CD4-positive, alpha-beta T cell treated with Interferon alpha-2 for 1 hour (primary cell): ENCODE measurements at regions not wholly inside any gene's neighbourhood (a gene's known extent, or its start where the extent isn't known, plus 50 kb on each side); places are given as distances from the start of the nearest gene placed in this dataset.

Experiments
- DNase-seq, 2 donors: peaks; one replicate each; pipeline ENCODE4 v3.0.0-alpha.2; 2020 to 2022

GRCh38 chr5:159765135-159765433, 151.2 kb upstream of the ADRA1B start:
- DNase-seq: no peak

DNA sequence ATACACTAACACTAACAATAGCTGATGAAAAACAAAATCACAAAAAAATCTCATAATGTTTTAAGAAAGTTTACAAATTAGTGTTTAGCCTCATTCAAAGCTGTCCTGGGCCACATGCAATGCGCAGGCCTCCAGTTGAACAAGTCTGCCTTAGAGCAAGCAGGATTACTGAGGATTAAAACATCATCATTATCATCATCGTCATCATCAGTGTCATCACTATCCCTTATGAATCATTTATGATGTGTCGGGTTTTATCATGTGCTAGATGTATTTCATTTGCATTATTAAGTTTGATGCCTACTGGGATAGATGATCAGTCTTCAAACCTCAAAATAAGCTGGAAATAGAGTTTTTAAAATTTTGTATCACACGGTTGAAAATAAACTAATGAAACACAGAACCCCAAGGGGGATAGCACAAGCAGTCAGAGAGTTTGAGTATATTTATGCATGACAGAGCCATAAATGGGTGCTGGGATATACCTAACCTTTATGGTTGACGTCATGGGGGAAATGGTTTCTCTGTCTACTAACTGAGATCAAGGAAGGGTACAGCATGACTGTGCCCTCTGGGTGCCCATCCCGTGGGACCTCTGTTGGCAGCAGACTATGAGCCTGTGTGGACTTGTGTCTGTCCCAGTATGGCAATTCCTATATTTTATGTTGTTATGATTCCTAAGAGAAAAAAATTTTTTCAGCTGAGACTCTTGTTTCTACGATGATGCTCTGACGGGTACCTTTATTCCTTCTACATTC, 150.3 kb upstream of the ADRA1B start:
- DNase-seq: no peak

DNA sequence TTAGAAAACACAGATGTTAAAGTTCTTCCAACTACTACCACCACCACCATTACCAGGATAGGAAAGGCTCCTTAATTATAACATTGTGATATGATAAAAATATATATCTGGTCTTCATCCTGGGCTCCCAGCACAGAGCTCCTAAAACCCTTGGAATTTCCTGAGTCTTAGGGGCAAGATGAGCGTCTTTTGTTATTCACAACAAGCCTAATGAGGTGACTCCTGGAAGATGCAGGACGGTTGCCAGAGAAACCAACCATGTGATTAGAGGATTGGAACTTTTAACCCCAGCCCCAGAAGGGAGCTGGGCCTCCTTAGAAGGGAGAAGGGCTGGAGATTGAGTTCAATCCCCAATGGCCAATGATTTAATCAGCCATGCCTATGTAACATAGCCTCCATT, 148.0 kb upstream of the ADRA1B start:
- DNase-seq: no peak

GRCh38 chr5:159772698-159773061, 143.6 kb upstream of the ADRA1B start:
- no peak for DNase-seq

DNA sequence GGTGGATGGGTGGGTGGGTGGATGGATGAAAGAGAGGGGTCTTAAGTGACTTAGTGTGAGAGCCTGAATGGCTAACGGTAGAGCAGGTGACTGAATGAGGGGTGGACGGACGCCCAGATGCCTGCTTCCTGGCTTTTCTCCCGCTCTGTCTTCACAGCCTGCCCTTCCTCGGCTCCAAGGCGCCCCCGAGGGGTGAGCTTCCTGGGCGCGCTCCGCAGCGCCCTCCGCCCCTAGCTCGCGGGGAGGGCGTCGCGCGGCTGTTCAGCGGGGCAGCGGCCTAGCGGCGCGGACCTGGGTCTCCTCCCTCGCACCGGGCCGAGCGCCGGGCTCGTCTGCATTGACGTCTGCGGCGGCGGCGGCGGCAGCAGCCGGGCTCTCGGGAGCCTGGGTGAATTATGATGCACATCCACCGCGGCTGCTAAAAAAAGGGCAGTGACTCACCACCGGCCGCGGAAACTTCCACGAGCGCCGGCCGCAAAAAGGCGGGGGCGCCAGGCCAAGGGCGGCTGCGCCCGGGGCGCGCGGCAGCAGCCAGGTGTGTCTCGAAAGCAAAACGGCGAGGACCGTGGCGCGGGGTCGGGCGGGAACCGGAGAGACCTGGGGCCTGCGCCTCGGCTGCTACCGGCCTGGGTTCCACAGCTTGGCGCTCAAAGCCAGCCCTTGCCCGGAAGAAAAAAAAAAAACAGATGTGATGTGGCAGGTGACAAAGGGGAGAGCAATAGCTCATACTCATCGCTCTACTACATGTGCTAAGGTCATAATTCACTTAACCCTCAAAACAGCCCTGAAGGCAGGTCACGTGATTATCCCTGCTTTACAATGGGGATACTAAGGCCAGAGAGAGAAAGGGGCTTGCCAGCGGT, 143.0 kb upstream of the ADRA1B start:
- DNase-seq: peak; percentile 51 to 53

GRCh38 chr5:159774476-159775031, 141.7 kb upstream of the ADRA1B start:
- DNase-seq: no peak

DNA sequence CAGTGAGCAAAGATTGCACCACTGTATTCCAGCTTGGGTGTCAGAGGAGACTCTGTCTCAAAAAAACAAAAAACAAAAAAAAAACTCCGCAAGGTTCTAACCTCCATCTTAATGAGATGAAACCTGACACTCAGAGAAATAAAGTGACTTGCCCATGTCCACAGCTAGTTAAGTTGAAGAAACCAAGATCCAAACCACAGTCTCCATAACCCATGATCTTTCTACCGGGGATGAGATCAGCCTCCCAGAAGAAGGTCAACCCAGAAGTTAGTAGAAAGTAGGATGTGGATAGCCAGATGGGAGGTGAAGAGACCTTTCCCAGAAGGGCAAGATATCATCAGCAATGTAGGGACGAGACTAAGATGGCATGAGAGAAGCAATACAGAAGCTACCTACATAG, 140.4 kb upstream of the ADRA1B start:
- no peak for DNase-seq

GRCh38 chr5:159777049-159777660, 139.1 kb upstream of the ADRA1B start:
- no peak for DNase-seq

DNA sequence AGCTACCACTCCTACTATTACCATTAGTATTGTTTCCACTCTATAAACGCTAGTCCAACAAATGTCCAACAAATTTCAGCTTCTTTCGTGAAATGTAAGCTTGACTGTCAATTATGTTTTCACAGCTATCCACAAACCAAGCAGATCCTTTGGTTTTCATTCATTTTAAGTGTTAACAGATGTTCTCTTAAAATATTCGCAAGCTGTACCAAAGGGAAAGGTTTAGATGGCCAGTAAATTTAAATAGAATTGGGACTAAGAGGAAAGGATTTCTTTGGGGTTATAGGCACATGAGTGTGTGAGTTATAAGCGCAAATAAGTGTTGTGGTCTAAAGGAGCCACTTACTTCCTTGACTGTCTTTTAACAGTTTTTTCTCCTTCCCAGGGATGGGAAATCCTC, 136.8 kb upstream of the ADRA1B start:
- no peak for DNase-seq

DNA sequence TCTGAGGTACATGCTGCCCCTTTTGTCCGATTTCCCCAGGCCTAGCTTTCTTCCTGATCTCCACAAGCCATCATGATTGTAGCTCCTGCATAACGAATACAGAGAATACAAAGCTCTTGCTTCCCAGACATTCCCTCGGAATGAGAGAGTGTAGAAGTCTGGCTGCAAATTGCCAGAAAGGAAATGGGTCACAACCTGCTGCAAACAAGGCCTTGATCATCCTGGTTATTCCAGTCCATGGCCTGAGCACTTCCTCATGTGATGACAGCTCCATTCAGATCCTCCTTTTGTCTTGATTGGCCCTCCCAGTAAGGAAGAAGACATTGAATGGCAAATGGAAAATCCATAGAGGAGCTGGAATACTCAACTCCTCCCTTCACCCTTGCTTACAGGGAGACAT, 136.0 kb upstream of the ADRA1B start:
- no peak for DNase-seq

- DNase-seq: no peak
Observed at GRCh38 chr5:159781626-159782157, 134.6 kb upstream of the ADRA1B start.

DNA sequence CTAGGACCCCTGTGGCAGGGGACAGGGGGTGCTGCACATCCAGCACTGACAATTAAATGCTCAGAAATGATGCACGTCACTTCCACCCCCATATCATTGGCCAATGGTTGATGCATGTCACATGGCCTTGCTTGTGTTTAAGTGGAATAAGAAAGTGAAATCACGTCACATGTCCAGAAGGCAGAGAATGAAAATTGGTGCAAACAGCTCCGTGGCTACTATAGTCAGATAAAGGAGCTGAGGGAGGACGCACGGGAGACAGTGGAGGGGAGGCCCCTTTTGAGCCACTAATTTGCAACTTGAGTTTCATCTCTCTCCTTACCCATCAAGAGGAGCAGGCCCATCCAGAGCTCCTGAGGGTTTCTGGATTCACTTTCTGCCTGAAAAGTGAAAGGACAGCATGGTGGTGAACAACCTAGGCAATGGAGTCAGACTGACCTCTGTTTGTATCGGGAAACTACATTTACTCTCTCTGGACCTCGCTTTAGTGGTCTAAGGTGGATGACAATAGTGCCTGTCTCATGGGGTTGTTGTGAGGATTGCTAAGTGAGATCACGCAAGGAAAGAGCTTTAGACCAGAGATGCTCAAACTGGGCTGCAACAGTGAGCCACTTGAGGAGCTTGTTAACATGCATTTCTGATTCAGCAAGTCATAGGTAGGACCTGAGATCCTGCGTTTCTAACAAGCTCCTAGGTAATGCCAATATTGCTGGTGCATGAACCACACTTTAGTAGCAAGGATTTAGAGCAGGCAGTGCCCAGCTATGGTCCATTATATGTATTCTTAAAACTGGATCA, 133.9 kb upstream of the ADRA1B start:
- DNase-seq: no peak

GRCh38 chr5:159782995-159783300, 133.3 kb upstream of the ADRA1B start:
- no peak for DNase-seq

- no peak for DNase-seq
Observed at GRCh38 chr5:159783726-159784247, 132.5 kb upstream of the ADRA1B start.

DNA sequence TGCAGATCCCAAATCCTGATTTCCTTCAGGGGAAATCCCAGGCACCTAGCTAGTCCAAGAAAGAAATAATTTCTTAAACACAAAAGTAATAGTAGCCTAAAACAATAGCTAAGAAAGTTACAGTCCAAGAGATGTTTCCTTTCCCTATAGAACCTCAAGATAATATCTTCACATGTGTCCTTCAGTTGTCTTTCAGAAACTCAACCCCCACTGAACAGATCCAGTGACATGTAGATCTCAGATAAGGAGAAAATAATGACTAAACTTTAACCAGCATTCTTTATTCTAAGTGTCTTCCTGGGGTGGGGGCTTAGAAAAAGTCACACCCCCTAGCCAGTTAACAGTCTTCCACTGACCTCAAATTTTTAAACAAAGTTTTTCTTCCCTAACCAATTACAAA, 131.3 kb upstream of the ADRA1B start:
- DNase-seq: no peak

DNA sequence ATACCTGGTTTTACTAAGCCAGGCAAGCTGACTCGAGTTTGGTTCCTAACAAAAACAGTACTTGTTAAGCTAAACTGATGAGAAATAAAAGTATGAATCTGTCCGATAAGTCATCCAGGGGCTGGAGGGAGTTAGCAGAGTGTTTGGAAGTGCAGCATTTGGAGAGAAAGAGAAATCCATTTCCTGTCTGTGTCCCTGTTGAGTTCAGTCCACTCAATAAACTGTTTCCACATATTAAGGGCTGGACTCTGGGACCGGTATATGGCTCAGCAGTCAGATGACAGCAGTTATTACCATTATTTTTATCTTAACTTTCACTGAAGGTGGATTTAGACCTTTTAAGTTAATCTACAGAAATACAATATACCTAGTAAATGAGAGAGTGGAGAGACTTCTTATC, 130.6 kb upstream of the ADRA1B start:
- DNase-seq: no peak

DNA sequence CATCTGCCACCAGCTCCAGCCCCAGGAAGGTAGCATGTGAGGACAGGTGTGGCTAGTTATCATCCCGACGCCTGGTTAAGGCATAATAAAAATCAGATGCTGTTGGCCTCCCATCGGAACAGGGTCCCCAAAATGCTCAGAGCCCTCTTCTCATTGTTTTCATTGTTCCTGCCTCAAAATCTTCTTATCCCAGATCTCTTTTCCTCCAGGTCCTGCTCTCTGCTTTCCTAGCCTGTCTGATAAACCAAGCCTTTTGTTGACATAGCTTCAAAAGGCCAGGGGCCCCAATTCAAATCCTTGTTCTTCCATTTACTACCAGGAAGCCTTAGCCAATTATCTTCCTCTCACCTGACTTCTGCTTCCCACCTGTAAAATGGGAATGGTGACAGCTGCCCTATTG, 130.1 kb upstream of the ADRA1B start:
- no peak for DNase-seq

DNA sequence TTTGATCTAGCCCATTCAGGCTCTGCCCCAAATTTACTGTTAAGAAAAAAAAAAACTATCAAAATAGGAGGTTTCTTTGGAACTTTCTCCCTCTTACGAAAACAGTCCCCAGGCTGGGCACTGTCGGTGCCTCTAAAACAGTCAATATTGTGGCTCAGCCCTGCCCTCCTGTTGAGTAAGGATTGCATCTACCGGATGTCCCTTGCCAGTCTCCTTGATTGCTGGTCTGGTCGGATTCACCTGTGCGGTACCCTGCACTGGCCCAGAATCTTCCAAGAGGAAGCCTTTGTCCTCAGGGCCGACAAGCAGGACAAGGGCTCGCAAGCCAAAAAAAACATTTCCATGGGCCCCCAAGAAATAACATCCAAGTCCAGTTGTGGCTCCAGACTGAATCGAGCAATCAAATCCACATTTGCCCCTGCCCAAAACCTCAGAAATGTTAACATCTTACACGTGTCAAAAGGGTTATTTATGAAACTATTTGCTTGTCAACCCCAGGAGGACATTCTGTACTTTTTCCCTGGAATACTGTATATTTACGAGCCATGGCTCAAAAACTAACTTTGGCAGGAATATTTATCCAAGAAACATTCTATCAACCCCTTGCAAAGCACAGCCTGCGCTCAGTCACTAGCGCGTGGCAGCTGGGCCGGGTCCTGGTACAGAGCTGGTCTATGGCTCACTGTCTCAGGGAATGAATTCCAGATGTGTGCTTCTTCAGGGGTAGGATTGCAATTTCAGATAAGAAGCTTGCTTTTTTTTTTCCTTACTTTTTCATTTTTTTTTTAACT, 129.2 kb upstream of the ADRA1B start:
- DNase-seq: no peak

DNA sequence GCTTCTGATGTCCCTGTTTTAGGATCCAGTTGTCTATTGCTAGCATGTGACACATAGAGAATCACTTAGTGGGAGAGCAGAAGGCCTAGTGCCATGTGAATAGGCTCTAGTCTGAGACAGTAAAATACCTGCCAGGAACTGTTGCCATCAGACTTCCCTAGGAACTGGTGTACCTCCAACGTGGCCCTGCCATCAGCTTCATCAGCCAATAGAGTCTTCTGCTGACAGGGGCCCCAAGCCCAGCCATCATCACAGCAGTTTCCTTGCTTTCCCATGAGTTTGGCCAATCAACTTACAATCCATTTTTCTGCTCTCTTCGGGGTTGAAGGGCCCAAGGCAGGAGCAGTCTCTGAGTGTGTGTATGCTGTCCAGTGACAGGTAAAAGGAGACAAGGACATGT, 128.4 kb upstream of the ADRA1B start:
- no peak for DNase-seq

DNA sequence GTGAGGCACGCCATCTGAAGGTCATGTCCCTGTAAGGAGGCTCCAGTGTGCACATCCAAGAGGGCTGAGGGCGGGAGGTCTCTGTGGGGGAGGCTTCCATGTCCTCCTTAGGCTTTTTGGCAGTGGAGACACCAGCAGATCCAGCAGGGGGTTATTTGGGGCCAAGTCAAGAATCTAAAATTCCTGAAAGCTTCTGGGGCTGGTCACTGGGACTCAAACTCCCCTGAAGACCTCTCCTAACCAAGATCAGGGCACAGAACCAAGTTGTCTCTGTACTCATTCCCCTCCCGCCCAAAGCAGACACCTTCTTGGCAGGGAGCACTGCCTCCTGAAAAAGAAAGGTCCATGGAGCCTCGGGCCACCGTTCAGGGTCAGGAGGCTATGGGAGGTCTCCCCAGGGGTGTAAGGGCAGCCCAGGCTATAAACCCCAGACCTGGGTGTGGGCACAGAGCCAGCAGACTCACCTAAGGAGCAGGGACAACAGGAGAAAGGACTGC, 127.4 kb upstream of the ADRA1B start:
- DNase-seq: no peak

GRCh38 chr5:159792180-159792579, 124.1 kb upstream of the ADRA1B start:
- DNase-seq: no peak
